Ascending aorta (tissue), 2 donors: ENCODE measurements at regions not wholly inside any gene's neighbourhood (a gene's known extent, or its start where the extent isn't known, plus 50 kb on each side); places are given as distances from the start of the nearest gene placed in this dataset.

ENCODE experiments used
- DNase-seq, 2 donors: peaks; one replicate each; pipeline ENCODE4 v3.0.0-alpha.2; 2019; ENCODE audit warnings: low spot score in 2 of 2
- H3K27ac ChIP-seq, 2 donors: fragments of 200-600 bp; sonication (generic); one replicate each; pipeline ENCODE4 v1.5.1; 2016 to 2017; ENCODE audit warnings: mild to moderate bottlenecking in 1 of 2
- H3K27me3 ChIP-seq: fragments of 200-600 bp; sonication (generic); one replicate; pipeline ENCODE4 v1.5.1; 2017
- H3K36me3 ChIP-seq, 2 donors: fragments of 200-600 bp; sonication (generic); one replicate each; pipeline ENCODE4 v1.5.1; 2016
- H3K4me1 ChIP-seq, 2 donors: fragments of 200-600 bp; sonication (generic); one replicate each; pipeline ENCODE4 v1.5.1; 2016 to 2017; ENCODE audit warnings: mild to moderate bottlenecking in 1 of 2
- H3K4me3 ChIP-seq, 2 donors: fragments of 200-600 bp; sonication (generic); one replicate each; pipeline ENCODE4 v1.5.1; 2016 to 2017; ENCODE audit warnings: mild to moderate bottlenecking in 1 of 2
- H3K9me3 ChIP-seq, 2 donors: fragments of 200-600 bp; sonication (generic); one replicate each; pipeline ENCODE4 v1.5.1; 2016
- CTCF ChIP-seq, 3 experiments: fragments of 200-600 bp in 2 of 3; fragments of 450-650 bp in 1 of 3; sonication (generic) in 2 of 3; IDR thresholded peaks; one replicate each; pipeline ENCODE4 v1.5.1; 2016 to 2019; ENCODE audit warnings: antibody characterized with exemption in 3 of 3, mild to moderate bottlenecking in 1 of 3, moderate library complexity in 1 of 3
- intact Hi-C: fragments of 100-400 bp; cut with DNase I; formaldehyde crosslinking; loops from one replicate; pipeline ENCODE4 v1.15.1; 2023

GRCh38 chr1:38530957-38531356 lies 328.6 kb downstream of the RRAGC start:
- Histone ChIP-seq H3K4me3 (no peak overlapping the region), H3K27me3 (no peaks in the 10 kb centered on the region), H3K4me1 (no peaks in the 10 kb centered on the region), H3K27ac (no peak overlapping the region), H3K36me3 (no peaks in the 10 kb centered on the region), H3K9me3 (no peaks in the 10 kb centered on the region)
- intact Hi-C loops = no loop called here
- TF ChIP-seq CTCF (IDR thresholded peaks at IDR 0.05) = no peak
- no peak for DNase-seq

- no peaks in the 10 kb centered on the region for H3K9me3 ChIP-seq
- H3K27ac ChIP-seq = no peak overlapping the region
- no peak for TF ChIP-seq CTCF (IDR thresholded peaks at IDR 0.05)
- H3K4me1 ChIP-seq = no peaks in the 10 kb centered on the region
- no peak for DNase-seq
- H3K27me3 ChIP-seq = no peaks in the 10 kb centered on the region
- intact Hi-C loops = no loop called here
- no peak overlapping the region for H3K4me3 ChIP-seq
- no peaks in the 10 kb centered on the region for H3K36me3 ChIP-seq
Measured at GRCh38 chr1:38529946-38530345, 329.6 kb downstream of the RRAGC start.

- Histone ChIP-seq H3K27ac (no peak overlapping the region), H3K27me3 (no peaks in the 10 kb centered on the region), H3K9me3 (no peaks in the 10 kb centered on the region), H3K4me1 (no peaks in the 10 kb centered on the region), H3K4me3 (no peak overlapping the region), H3K36me3 (no peaks in the 10 kb centered on the region)
- no peak for DNase-seq
- intact Hi-C loops = no loop called here
- no peak for TF ChIP-seq CTCF (IDR thresholded peaks at IDR 0.05)
Measured at GRCh38 chr1:38529391-38529790, 330.2 kb downstream of the RRAGC start.

- no peaks in the 10 kb centered on the region for H3K4me1 ChIP-seq
- no peaks in the 10 kb centered on the region for H3K9me3 ChIP-seq
- no peak overlapping the region for H3K27ac ChIP-seq
- no peak overlapping the region for H3K4me3 ChIP-seq
- intact Hi-C loops = no loop called here
- DNase-seq = no peak
- no peak for TF ChIP-seq CTCF (IDR thresholded peaks at IDR 0.05)
- H3K36me3 ChIP-seq = no peaks in the 10 kb centered on the region
- no peaks in the 10 kb centered on the region for H3K27me3 ChIP-seq
Measured at GRCh38 chr1:38528623-38529022, 330.9 kb downstream of the RRAGC start.

- TF ChIP-seq CTCF (IDR thresholded peaks at IDR 0.05) = no peak
- intact Hi-C loops = no loop called here
- H3K9me3 ChIP-seq = no peaks in the 10 kb centered on the region
- H3K27me3 ChIP-seq = no peaks in the 10 kb centered on the region
- no peak for DNase-seq
- H3K27ac ChIP-seq = no peak overlapping the region
- no peak overlapping the region for H3K4me3 ChIP-seq
- H3K4me1 ChIP-seq = no peaks in the 10 kb centered on the region
- no peaks in the 10 kb centered on the region for H3K36me3 ChIP-seq
Measured at GRCh38 chr1:38527373-38527966, 332.1 kb downstream of the RRAGC start.

GRCh38 chr1:38526046-38526445 lies 333.5 kb downstream of the RRAGC start:
- intact Hi-C loops = no loop called here
- Histone ChIP-seq H3K36me3 (no peaks in the 10 kb centered on the region), H3K27ac (no peak overlapping the region), H3K27me3 (no peaks in the 10 kb centered on the region), H3K9me3 (no peaks in the 10 kb centered on the region), H3K4me1 (no peaks in the 10 kb centered on the region), H3K4me3 (no peak overlapping the region)
- no peak for DNase-seq
- no peak for TF ChIP-seq CTCF (IDR thresholded peaks at IDR 0.05)
